KMS-11 (cell line): ENCODE measurements at regions not wholly inside any gene's neighbourhood (a gene's known extent, or its start where the extent isn't known, plus 50 kb on each side); places are given as distances from the start of the nearest gene placed in this dataset.

Experiments
- H2AFZ ChIP-seq: fragments of 200-600 bp; sonication (generic); 2 replicates; pipeline ENCODE4 v1.6.1; 2016; ENCODE audit warnings: antibody characterized with exemption, mixed run types, low read depth
- H3K27ac ChIP-seq: fragments of 200-600 bp; sonication (generic); 2 replicates; pipeline ENCODE4 v1.6.1; 2016; ENCODE audit warnings: mild to moderate bottlenecking, mixed run types
- H3K27me3 ChIP-seq: fragments of 200-600 bp; sonication (generic); 2 replicates; pipeline ENCODE4 v1.6.1; 2017; ENCODE audit warnings: mild to moderate bottlenecking, low read depth, mixed run types, moderate library complexity; ENCODE audit not compliant: insufficient read depth
- H3K36me3 ChIP-seq: fragments of 200-600 bp; sonication (generic); 2 replicates; pipeline ENCODE4 v1.6.1; 2017; ENCODE audit warnings: mild to moderate bottlenecking, mixed run types; ENCODE audit not compliant: insufficient read depth
- H3K4me1 ChIP-seq: fragments of 200-600 bp; sonication (generic); 2 replicates; pipeline ENCODE4 v1.6.1; 2016; ENCODE audit warnings: mild to moderate bottlenecking, low read depth, mixed run types; ENCODE audit not compliant: poor library complexity, severe bottlenecking
- H3K4me2 ChIP-seq: fragments of 200-600 bp; sonication (generic); 2 replicates; pipeline ENCODE4 v1.7.0; 2016; ENCODE audit warnings: mild to moderate bottlenecking, mixed run types
- H3K4me3 ChIP-seq: fragments of 200-600 bp; sonication (generic); IDR thresholded peaks from 2 replicates; pipeline ENCODE4 v1.6.1; 2017; ENCODE audit warnings: low read depth, low read length, mixed read lengths; ENCODE audit not compliant: insufficient read depth
- H3K79me2 ChIP-seq: fragments of 200-600 bp; sonication (generic); 2 replicates; pipeline ENCODE4 v1.6.1; 2016; ENCODE audit warnings: low read depth, mixed run types; ENCODE audit not compliant: insufficient read depth
- H3K9ac ChIP-seq: fragments of 200-600 bp; sonication (generic); 2 replicates; pipeline ENCODE4 v1.6.1; 2016; ENCODE audit warnings: mild to moderate bottlenecking, mixed run types
- H4K20me1 ChIP-seq: fragments of 200-600 bp; sonication (generic); 2 replicates; pipeline ENCODE4 v1.6.1; 2016; ENCODE audit warnings: mild to moderate bottlenecking, mixed run types; ENCODE audit not compliant: insufficient read depth
- CTCF ChIP-seq: fragments of 200-600 bp; sonication (generic); conservative IDR thresholded peaks from 2 replicates; pipeline ENCODE4 v1.6.1; 2017; ENCODE audit warnings: low read depth, mild to moderate bottlenecking, antibody characterized with exemption, low read length, moderate library complexity, mixed read lengths

- no peak for TF ChIP-seq CTCF
- Histone ChIP-seq H3K27ac (no peak overlapping the region), H3K4me3 (no peak overlapping the region), H3K36me3 (no peaks in the 10 kb centered on the region), H3K9ac (no peak overlapping the region), H3K79me2 (no peaks in the 10 kb centered on the region), H2AFZ (no peak overlapping the region), H3K27me3 (no peaks in the 10 kb centered on the region), H3K4me2 (no peak overlapping the region), H4K20me1 (no peaks in the 10 kb centered on the region), H3K4me1 (no peaks in the 10 kb centered on the region)
These were observed 65.5 kb upstream of the FOXE1 start for GRCh38 chr9:97787551-97787950.

- Histone ChIP-seq H3K4me1 (no peaks in the 10 kb centered on the region), H4K20me1 (no peaks in the 10 kb centered on the region), H3K9ac (no peak overlapping the region), H3K79me2 (no peaks in the 10 kb centered on the region), H3K36me3 (no peaks in the 10 kb centered on the region), H3K4me3 (no peak overlapping the region), H2AFZ (no peak overlapping the region), H3K4me2 (no peak overlapping the region), H3K27me3 (no peaks in the 10 kb centered on the region), H3K27ac (no peak overlapping the region)
- no peak for TF ChIP-seq CTCF
These were observed 64.0 kb upstream of the FOXE1 start for GRCh38 chr9:97788763-97789663.

GRCh38 chr9:97790542-97790941 lies 62.5 kb upstream of the FOXE1 start:
- H3K27ac ChIP-seq = no peak overlapping the region
- no peak overlapping the region for H3K9ac ChIP-seq
- TF ChIP-seq CTCF = no peak
- H3K27me3 ChIP-seq = no peaks in the 10 kb centered on the region
- H3K4me2 ChIP-seq = no peak overlapping the region
- no peaks in the 10 kb centered on the region for H3K36me3 ChIP-seq
- H4K20me1 ChIP-seq = no peaks in the 10 kb centered on the region
- no peak overlapping the region for H3K4me3 ChIP-seq
- no peak overlapping the region for H2AFZ ChIP-seq
- no peaks in the 10 kb centered on the region for H3K79me2 ChIP-seq
- H3K4me1 ChIP-seq = no peaks in the 10 kb centered on the region

- H3K27me3 ChIP-seq = no peaks in the 10 kb centered on the region
- no peaks in the 10 kb centered on the region for H3K36me3 ChIP-seq
- no peak overlapping the region for H3K4me3 ChIP-seq
- no peak for TF ChIP-seq CTCF
- H3K27ac ChIP-seq = no peak overlapping the region
- H4K20me1 ChIP-seq = no peaks in the 10 kb centered on the region
- no peak overlapping the region for H2AFZ ChIP-seq
- no peak overlapping the region for H3K9ac ChIP-seq
- H3K79me2 ChIP-seq = no peaks in the 10 kb centered on the region
- H3K4me2 ChIP-seq = no peak overlapping the region
- no peaks in the 10 kb centered on the region for H3K4me1 ChIP-seq
These were observed 61.5 kb upstream of the FOXE1 start for GRCh38 chr9:97791542-97791941.
